Liver (tissue), 8 donors: ENCODE measurements at regions not wholly inside any gene's neighbourhood (a gene's known extent, or its start where the extent isn't known, plus 50 kb on each side); places are given as distances from the start of the nearest gene placed in this dataset.

ENCODE experiments used
- DNase-seq: peaks from one replicate; pipeline ENCODE4 v3.0.0-alpha.2; 2017; ENCODE audit warnings: low spot score
- H3K27ac ChIP-seq, 2 donors: one replicate each; pipeline ENCODE4 v1.7.0; 2013; ENCODE audit warnings: inconsistent platforms in 2 of 2, low read length in 2 of 2, control low read depth in 1 of 2, low read depth in 1 of 2, mild to moderate bottlenecking in 1 of 2
- H3K27me3 ChIP-seq, 4 donors: one replicate each; pipeline versions ENCODE4 v1.6.1 to v1.7.0; 2013; ENCODE audit warnings: low read length in 3 of 4, inconsistent platforms in 1 of 4, mild to moderate bottlenecking in 1 of 4, moderate library complexity in 1 of 4; ENCODE audit not compliant: control insufficient read depth in 4 of 4, insufficient read depth in 4 of 4
- H3K36me3 ChIP-seq, 4 donors: one replicate each; pipeline versions ENCODE4 v1.6.1 to v1.7.0; 2013; ENCODE audit warnings: low read length in 3 of 4, mild to moderate bottlenecking in 3 of 4, low read depth in 1 of 4, moderate library complexity in 1 of 4; ENCODE audit not compliant: control insufficient read depth in 4 of 4, insufficient read depth in 3 of 4
- H3K4me1 ChIP-seq, 4 donors: one replicate each; pipeline versions ENCODE4 v1.6.1 to v1.7.0; 2013; ENCODE audit warnings: low read length in 3 of 4, mild to moderate bottlenecking in 3 of 4, moderate library complexity in 1 of 4; ENCODE audit not compliant: control insufficient read depth in 4 of 4, insufficient read depth in 4 of 4
- H3K4me3 ChIP-seq, 3 donors: one replicate each; pipeline versions ENCODE4 v1.6.1 to v1.7.0; 2013; ENCODE audit warnings: low read length in 3 of 3, control low read depth in 1 of 3, low read depth in 1 of 3, mild to moderate bottlenecking in 1 of 3
- H3K9ac ChIP-seq, 2 donors: one replicate each; pipeline ENCODE4 v1.7.0; 2013; ENCODE audit warnings: low read length in 2 of 2, mild to moderate bottlenecking in 2 of 2, moderate library complexity in 2 of 2, control low read depth in 1 of 2, low read depth in 1 of 2
- H3K9me3 ChIP-seq, 4 donors: one replicate each; pipeline versions ENCODE4 v1.6.1 to v1.7.0; 2013; ENCODE audit warnings: low read length in 3 of 4; ENCODE audit not compliant: control insufficient read depth in 4 of 4
- EGR1 ChIP-seq, 2 donors: IDR thresholded peaks; 2 replicates each; pipeline ENCODE4 v1.6.1; 2016 to 2018; ENCODE audit warnings: antibody characterized with exemption in 2 of 2, low read depth in 2 of 2
- FOXA1 ChIP-seq: IDR thresholded peaks from 2 replicates; pipeline ENCODE4 v1.6.1; 2016; ENCODE audit warnings: antibody characterized with exemption
- FOXA2 ChIP-seq: IDR thresholded peaks from 2 replicates; pipeline ENCODE4 v1.6.1; 2016; ENCODE audit warnings: antibody characterized with exemption
- GABPA ChIP-seq, 2 donors: IDR thresholded peaks in 1 of 2; conservative IDR thresholded peaks in 1 of 2; 2 replicates each; pipeline ENCODE4 v1.6.1; 2016; ENCODE audit warnings: antibody characterized with exemption in 2 of 2, mild to moderate bottlenecking in 1 of 2, moderate library complexity in 1 of 2
- HNF4A ChIP-seq, 2 donors: conservative IDR thresholded peaks; 2 replicates each; pipeline ENCODE4 v1.6.1; 2016; ENCODE audit warnings: antibody characterized with exemption in 2 of 2, mild to moderate bottlenecking in 2 of 2
- HNF4G ChIP-seq: IDR thresholded peaks from 2 replicates; pipeline ENCODE4 v1.6.1; 2016; ENCODE audit warnings: antibody characterized with exemption
- JUND ChIP-seq, 2 donors: IDR thresholded peaks; 2 replicates each; pipeline ENCODE4 v1.6.1; 2016; ENCODE audit warnings: antibody characterized with exemption in 2 of 2
- NR2F2 ChIP-seq: IDR thresholded peaks from 2 replicates; pipeline ENCODE4 v1.6.1; 2016; ENCODE audit warnings: antibody characterized with exemption
- RAD21 ChIP-seq, 2 donors: IDR thresholded peaks; 2 replicates each; pipeline ENCODE4 v1.6.1; 2016; ENCODE audit warnings: antibody characterized with exemption in 2 of 2, mild to moderate bottlenecking in 2 of 2
- RXRA ChIP-seq, 2 donors: IDR thresholded peaks; 2 replicates each; pipeline ENCODE4 v1.6.1; 2017 to 2018; ENCODE audit warnings: antibody characterized with exemption in 2 of 2, mild to moderate bottlenecking in 1 of 2
- SP1 ChIP-seq: IDR thresholded peaks from 2 replicates; pipeline ENCODE4 v1.6.1; 2018; ENCODE audit warnings: antibody characterized with exemption, mild to moderate bottlenecking
- TAF1 ChIP-seq: conservative IDR thresholded peaks from 2 replicates; pipeline ENCODE4 v1.6.1; 2016; ENCODE audit warnings: antibody characterized with exemption, mild to moderate bottlenecking
- YY1 ChIP-seq: IDR thresholded peaks from 2 replicates; pipeline ENCODE4 v1.6.1; 2016; ENCODE audit warnings: antibody characterized with exemption, mild to moderate bottlenecking
- WGBS: extraction: QIAGEN DNeasy Blood & Tissue Kit; methylation state at CpG from one replicate; pipeline ENCODE4 v1.1.7; 2013; 5-methylcytosine and 5-hydroxymethylcytosine counted together
- TF ChIP-seq, protein P1 (sequence below): fragments of 150-350 bp; IDR thresholded peaks from 2 replicates; pipeline ENCODE4 v1.5.1; 2017; ENCODE audit warnings: improper control_type of control experiment, low read depth, low read length; ENCODE audit not compliant: missing input control
- TF ChIP-seq, protein P2 (sequence below): IDR thresholded peaks from 2 replicates; pipeline ENCODE4 v1.6.1; 2016; ENCODE audit warnings: antibody characterized with exemption
- TF ChIP-seq, protein P3 (sequence below): IDR thresholded peaks from 2 replicates; pipeline ENCODE4 v1.6.1; 2016; ENCODE audit warnings: antibody characterized with exemption
- TF ChIP-seq, protein P4 (sequence below): IDR thresholded peaks from 2 replicates; pipeline ENCODE4 v1.6.1; 2016; ENCODE audit warnings: antibody characterized with exemption
- TF ChIP-seq, protein P5 (sequence below): IDR thresholded peaks from 2 replicates; pipeline ENCODE4 v1.6.1; 2016; ENCODE audit warnings: antibody characterized with exemption, mild to moderate bottlenecking
- donor health status: healthy.
- donor health status: healthy.
- donor health status: healthy.
- donor health status: healthy.
- donor health status: healthy.

DNA sequence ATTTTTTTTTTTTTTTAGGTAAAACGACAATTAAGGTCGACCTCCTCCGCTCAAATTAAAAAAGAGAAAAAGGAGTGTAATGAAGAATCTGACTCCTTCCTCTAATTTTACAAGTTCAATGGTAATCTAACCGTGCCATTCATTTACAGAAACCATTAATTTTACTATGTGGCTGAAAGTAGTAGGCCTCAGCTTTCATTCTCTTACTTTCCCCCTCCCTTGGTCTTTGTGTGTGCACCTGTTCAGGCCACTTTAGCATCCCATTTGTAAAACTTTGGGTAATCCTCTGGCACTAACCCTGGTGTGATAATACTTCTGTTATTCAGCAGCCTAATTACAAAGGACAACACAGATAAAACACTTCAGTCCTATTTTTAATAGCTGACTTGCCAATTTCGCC is 128.1 kb downstream of the ASCL1 start (continued):
- TF ChIP-seq, protein P1, sequence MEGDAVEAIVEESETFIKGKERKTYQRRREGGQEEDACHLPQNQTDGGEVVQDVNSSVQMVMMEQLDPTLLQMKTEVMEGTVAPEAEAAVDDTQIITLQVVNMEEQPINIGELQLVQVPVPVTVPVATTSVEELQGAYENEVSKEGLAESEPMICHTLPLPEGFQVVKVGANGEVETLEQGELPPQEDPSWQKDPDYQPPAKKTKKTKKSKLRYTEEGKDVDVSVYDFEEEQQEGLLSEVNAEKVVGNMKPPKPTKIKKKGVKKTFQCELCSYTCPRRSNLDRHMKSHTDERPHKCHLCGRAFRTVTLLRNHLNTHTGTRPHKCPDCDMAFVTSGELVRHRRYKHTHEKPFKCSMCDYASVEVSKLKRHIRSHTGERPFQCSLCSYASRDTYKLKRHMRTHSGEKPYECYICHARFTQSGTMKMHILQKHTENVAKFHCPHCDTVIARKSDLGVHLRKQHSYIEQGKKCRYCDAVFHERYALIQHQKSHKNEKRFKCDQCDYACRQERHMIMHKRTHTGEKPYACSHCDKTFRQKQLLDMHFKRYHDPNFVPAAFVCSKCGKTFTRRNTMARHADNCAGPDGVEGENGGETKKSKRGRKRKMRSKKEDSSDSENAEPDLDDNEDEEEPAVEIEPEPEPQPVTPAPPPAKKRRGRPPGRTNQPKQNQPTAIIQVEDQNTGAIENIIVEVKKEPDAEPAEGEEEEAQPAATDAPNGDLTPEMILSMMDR = no peak
- no peak for TF ChIP-seq GABPA (IDR thresholded peaks at IDR 0.05 in 1 of 2, conservative IDR thresholded peaks at IDR 0.05 in 1 of 2)
- no peak for TF ChIP-seq RAD21 (IDR thresholded peaks at IDR 0.05)
- no peak for TF ChIP-seq YY1
- TF ChIP-seq, protein P2, sequence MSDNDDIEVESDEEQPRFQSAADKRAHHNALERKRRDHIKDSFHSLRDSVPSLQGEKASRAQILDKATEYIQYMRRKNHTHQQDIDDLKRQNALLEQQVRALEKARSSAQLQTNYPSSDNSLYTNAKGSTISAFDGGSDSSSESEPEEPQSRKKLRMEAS = no peak

DNA sequence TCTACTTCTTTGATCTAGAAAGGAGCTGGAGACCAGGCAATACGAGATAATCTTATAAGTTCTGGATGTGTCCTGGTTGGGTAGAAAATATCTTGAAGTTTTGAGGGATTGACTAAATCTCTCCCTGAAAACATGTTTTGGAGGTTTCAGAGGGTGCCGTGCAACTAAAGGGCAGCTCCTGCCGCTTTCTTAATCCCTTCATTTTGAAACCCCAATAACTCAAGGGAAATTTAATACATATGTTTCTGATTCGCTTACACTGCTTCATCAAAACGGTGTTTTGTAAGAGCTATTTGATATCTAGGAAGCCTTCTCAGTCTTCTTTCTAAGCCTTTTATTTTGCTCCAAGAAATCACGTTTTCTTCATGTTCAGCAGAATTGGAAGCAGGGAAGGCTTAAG is 129.0 kb downstream of the ASCL1 start:
- WGBS = 83% methylated on average over 6 of the region's 6 CpGs
- H3K4me3 ChIP-seq = no peak overlapping the region
- DNase-seq = no peak
- H3K27me3 ChIP-seq = no peaks in the 10 kb centered on the region
- no peak for TF ChIP-seq TAF1
- TF ChIP-seq JUND (IDR thresholded peaks at IDR 0.05) = no peak
- no peak for TF ChIP-seq HNF4A (conservative IDR thresholded peaks at IDR 0.05)
- TF ChIP-seq, protein P3, sequence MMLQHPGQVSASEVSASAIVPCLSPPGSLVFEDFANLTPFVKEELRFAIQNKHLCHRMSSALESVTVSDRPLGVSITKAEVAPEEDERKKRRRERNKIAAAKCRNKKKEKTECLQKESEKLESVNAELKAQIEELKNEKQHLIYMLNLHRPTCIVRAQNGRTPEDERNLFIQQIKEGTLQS = no peak
- no peak for TF ChIP-seq EGR1 (IDR thresholded peaks at IDR 0.05; ENCODE audit: low read depth in 2 of 2)
- TF ChIP-seq NR2F2 = no peak
- TF ChIP-seq RXRA (IDR thresholded peaks at IDR 0.05) = no peak
- H3K4me1 ChIP-seq = no peaks in the 10 kb centered on the region
- H3K27ac ChIP-seq = no peak overlapping the region
- peaks cover 0 to 2% (median under 1%) of the 10 kb centered on the region in 4 donors for H3K9me3 ChIP-seq
- H3K9ac ChIP-seq = no peak overlapping the region
- no peaks in the 10 kb centered on the region for H3K36me3 ChIP-seq

DNA sequence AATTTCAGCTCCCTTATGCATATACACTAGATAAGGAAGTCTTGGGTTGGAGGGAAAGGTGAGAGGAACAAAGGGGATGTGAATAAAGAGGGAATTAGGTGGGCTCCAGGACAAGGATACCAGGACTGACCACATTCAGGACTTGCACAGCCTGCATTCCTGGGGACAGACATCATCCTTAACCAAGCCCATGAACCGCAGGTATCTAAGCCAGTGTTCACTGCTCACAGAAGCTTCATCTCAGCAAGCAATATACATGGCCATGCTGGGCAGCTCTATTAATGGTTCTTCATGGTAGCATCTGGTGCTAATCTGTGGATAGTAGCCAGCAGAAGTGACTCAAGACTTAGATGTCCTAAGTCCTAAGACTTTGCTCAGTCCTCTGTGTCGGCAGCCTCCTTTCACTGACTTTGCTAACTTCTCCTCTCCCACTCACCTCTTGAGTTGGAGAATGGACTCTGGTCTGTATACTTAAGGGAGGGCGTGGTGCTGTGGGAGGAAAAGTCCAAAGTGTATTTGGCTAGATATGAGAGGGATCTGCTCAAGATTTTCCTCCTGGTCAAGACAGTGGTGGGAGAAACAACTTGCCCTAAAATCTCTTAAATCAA is 136.1 kb downstream of the ASCL1 start:
- TF ChIP-seq YY1 = peak; percentile 27
- TF ChIP-seq RAD21 (IDR thresholded peaks at IDR 0.05) = peak; percentile 18 to 35
- peak; percentile 57 for TF ChIP-seq SP1
- peak in 1 of 2 donors; percentile 43 for TF ChIP-seq JUND (IDR thresholded peaks at IDR 0.05)
- peak; percentile 87 to 91 for TF ChIP-seq HNF4A (conservative IDR thresholded peaks at IDR 0.05)
- TF ChIP-seq, protein P4, sequence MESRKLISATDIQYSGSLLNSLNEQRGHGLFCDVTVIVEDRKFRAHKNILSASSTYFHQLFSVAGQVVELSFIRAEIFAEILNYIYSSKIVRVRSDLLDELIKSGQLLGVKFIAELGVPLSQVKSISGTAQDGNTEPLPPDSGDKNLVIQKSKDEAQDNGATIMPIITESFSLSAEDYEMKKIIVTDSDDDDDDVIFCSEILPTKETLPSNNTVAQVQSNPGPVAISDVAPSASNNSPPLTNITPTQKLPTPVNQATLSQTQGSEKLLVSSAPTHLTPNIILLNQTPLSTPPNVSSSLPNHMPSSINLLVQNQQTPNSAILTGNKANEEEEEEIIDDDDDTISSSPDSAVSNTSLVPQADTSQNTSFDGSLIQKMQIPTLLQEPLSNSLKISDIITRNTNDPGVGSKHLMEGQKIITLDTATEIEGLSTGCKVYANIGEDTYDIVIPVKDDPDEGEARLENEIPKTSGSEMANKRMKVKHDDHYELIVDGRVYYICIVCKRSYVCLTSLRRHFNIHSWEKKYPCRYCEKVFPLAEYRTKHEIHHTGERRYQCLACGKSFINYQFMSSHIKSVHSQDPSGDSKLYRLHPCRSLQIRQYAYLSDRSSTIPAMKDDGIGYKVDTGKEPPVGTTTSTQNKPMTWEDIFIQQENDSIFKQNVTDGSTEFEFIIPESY = no peak
- TF ChIP-seq HNF4G = peak; percentile 76
- TF ChIP-seq GABPA (IDR thresholded peaks at IDR 0.05 in 1 of 2, conservative IDR thresholded peaks at IDR 0.05 in 1 of 2) = no peak
- TF ChIP-seq FOXA1 = no peak
- TF ChIP-seq EGR1 (IDR thresholded peaks at IDR 0.05; ENCODE audit: low read depth in 2 of 2) = no peak
- TF ChIP-seq NR2F2 = no peak
- TF ChIP-seq, protein P2 = no peak
- TF ChIP-seq FOXA2 = no peak
- peak; percentile 16 to 35 for TF ChIP-seq RXRA (IDR thresholded peaks at IDR 0.05)
- TF ChIP-seq, protein P3 = no peak
- TF ChIP-seq, protein P1 = no peak
- TF ChIP-seq, protein P5, sequence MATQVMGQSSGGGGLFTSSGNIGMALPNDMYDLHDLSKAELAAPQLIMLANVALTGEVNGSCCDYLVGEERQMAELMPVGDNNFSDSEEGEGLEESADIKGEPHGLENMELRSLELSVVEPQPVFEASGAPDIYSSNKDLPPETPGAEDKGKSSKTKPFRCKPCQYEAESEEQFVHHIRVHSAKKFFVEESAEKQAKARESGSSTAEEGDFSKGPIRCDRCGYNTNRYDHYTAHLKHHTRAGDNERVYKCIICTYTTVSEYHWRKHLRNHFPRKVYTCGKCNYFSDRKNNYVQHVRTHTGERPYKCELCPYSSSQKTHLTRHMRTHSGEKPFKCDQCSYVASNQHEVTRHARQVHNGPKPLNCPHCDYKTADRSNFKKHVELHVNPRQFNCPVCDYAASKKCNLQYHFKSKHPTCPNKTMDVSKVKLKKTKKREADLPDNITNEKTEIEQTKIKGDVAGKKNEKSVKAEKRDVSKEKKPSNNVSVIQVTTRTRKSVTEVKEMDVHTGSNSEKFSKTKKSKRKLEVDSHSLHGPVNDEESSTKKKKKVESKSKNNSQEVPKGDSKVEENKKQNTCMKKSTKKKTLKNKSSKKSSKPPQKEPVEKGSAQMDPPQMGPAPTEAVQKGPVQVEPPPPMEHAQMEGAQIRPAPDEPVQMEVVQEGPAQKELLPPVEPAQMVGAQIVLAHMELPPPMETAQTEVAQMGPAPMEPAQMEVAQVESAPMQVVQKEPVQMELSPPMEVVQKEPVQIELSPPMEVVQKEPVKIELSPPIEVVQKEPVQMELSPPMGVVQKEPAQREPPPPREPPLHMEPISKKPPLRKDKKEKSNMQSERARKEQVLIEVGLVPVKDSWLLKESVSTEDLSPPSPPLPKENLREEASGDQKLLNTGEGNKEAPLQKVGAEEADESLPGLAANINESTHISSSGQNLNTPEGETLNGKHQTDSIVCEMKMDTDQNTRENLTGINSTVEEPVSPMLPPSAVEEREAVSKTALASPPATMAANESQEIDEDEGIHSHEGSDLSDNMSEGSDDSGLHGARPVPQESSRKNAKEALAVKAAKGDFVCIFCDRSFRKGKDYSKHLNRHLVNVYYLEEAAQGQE = no peak
- TF ChIP-seq TAF1 = no peak
- 35% methylated on average over 3 of the region's 3 CpGs for WGBS
- H3K9me3 ChIP-seq = no peaks in the 10 kb centered on the region
- H3K27me3 ChIP-seq = no peaks in the 10 kb centered on the region
- H3K4me1 ChIP-seq = peaks cover 2 to 11% (median 6%) of the 10 kb centered on the region in 4 donors
- H3K9ac ChIP-seq = no peak overlapping the region
- no peak overlapping the region for H3K4me3 ChIP-seq
- no peak for DNase-seq
- no peak overlapping the region for H3K27ac ChIP-seq
- H3K36me3 ChIP-seq = no peaks in the 10 kb centered on the region
